OCI-LY3 (cell line): ENCODE measurements at regions not wholly inside any gene's neighbourhood (a gene's known extent, or its start where the extent isn't known, plus 50 kb on each side); places are given as distances from the start of the nearest gene placed in this dataset.
A peak's percentile ranks its signal among the peaks of the same experiment; 100 is the strongest.

Source experiments
- H2AFZ ChIP-seq: fragments of 200-600, 300-600 bp; shearing (Covaris generic); 2 replicates; pipeline ENCODE4 v1.6.0; 2014; ENCODE audit warnings: antibody characterized with exemption, low read depth, low read length
- H3K27ac ChIP-seq: fragments of 200-600, 300-600 bp; sonication (generic); 2 replicates; pipeline ENCODE4 v1.5.1; 2014; ENCODE audit warnings: mild to moderate bottlenecking, low read length, moderate library complexity, mixed read lengths
- H3K27me3 ChIP-seq: fragments of 200-600, 300-600 bp; sonication (generic); 2 replicates; pipeline ENCODE4 v1.6.1; 2014; ENCODE audit warnings: low read depth, low read length, mixed read lengths
- H3K36me3 ChIP-seq: fragments of 200-600, 300-600 bp; sonication (generic); replicated peaks from 2 replicates; pipeline ENCODE3; 2014; ENCODE audit warnings: low read depth, low read length, mixed read lengths
- H3K4me1 ChIP-seq: fragments of 300-600, 200-600 bp; sonication (generic); 2 replicates; pipeline ENCODE4 v1.6.1; 2014; ENCODE audit warnings: low read length, mixed read lengths
- H3K4me2 ChIP-seq: fragments of 200-600, 300-600 bp; sonication (generic); 2 replicates; pipeline ENCODE4 v1.6.1; 2014; ENCODE audit warnings: low read length, mixed read lengths
- H3K4me3 ChIP-seq: fragments of 300-600, 200-600 bp; sonication (generic); 2 replicates; pipeline ENCODE4 v1.5.1; 2014; ENCODE audit warnings: antibody characterized with exemption, mild to moderate bottlenecking, low read length, moderate library complexity
- H3K79me2 ChIP-seq: fragments of 300-600, 200-600 bp; shearing (Covaris generic); 2 replicates; pipeline ENCODE4 v1.6.1; 2014; ENCODE audit warnings: mild to moderate bottlenecking, low read length, mixed read lengths
- H3K9ac ChIP-seq: fragments of 300-600, 200-600 bp; shearing (Covaris generic); 2 replicates; pipeline ENCODE4 v1.6.0; 2014; ENCODE audit warnings: mild to moderate bottlenecking, low read length, moderate library complexity
- H3K9me3 ChIP-seq: fragments of 200-600, 300-600 bp; shearing (Covaris generic); 2 replicates; pipeline ENCODE4 v1.6.1; 2014; ENCODE audit warnings: low read length, mixed read lengths; ENCODE audit not compliant: insufficient read depth
- H4K20me1 ChIP-seq: fragments of 200-600, 300-600 bp; sonication (generic); 2 replicates; pipeline ENCODE4 v1.6.1; 2016; ENCODE audit warnings: low read length, mixed read lengths; ENCODE audit not compliant: insufficient read depth
- CTCF ChIP-seq: fragments of 200-600, 300-600 bp; sonication (generic); IDR thresholded peaks from 2 replicates; pipeline ENCODE4 v1.5.1; 2014; ENCODE audit warnings: antibody characterized with exemption, low read length, low read depth
- EZH2phosphoT487 ChIP-seq: fragments of 200-600 bp; shearing (Covaris generic); IDR thresholded peaks from 2 replicates; pipeline ENCODE4 v1.6.1; 2018; ENCODE audit warnings: antibody characterized with exemption, mixed run types, low read depth

GRCh38 chr2:173791502-173791901, 173.7 kb downstream of the SP3 start:
- Histone ChIP-seq H4K20me1 (no peaks in the 10 kb centered on the region), H3K4me3 (no peak overlapping the region), H3K36me3 (no peaks in the 10 kb centered on the region), H3K4me2 (peak overlapping the region; percentile 8; the same call in 1 of the 2 replicates), H3K27ac (no peak overlapping the region), H3K4me1 (no peaks in the 10 kb centered on the region), H3K27me3 (peaks cover 30% of the 10 kb centered on the region), H3K9me3 (no peaks in the 10 kb centered on the region), H2AFZ (no peak overlapping the region), H3K79me2 (no peaks in the 10 kb centered on the region), H3K9ac (no peak overlapping the region)
- TF ChIP-seq CTCF (no peak), EZH2phosphoT487 (no peak)

GRCh38 chr2:173792166-173792565, 173.0 kb downstream of the SP3 start:
- Histone ChIP-seq H2AFZ (no peak overlapping the region), H3K79me2 (no peaks in the 10 kb centered on the region), H3K4me3 (no peak overlapping the region), H3K36me3 (no peaks in the 10 kb centered on the region), H3K9ac (no peak overlapping the region), H3K4me1 (no peaks in the 10 kb centered on the region), H4K20me1 (no peaks in the 10 kb centered on the region), H3K27ac (no peak overlapping the region), H3K9me3 (no peaks in the 10 kb centered on the region), H3K4me2 (no peak overlapping the region), H3K27me3 (peaks cover 30% of the 10 kb centered on the region)
- TF ChIP-seq EZH2phosphoT487 (no peak), CTCF (no peak)

- no peak overlapping the region for H3K27ac ChIP-seq
- no peaks in the 10 kb centered on the region for H4K20me1 ChIP-seq
- no peak overlapping the region for H3K9ac ChIP-seq
- H3K36me3 ChIP-seq = no peaks in the 10 kb centered on the region
- H3K27me3 ChIP-seq = peaks cover 30% of the 10 kb centered on the region
- H3K9me3 ChIP-seq = no peaks in the 10 kb centered on the region
- H3K4me1 ChIP-seq = no peaks in the 10 kb centered on the region
- H3K4me3 ChIP-seq = no peak overlapping the region
- no peak for TF ChIP-seq CTCF
- TF ChIP-seq EZH2phosphoT487 = no peak
- no peak overlapping the region for H3K4me2 ChIP-seq
- no peaks in the 10 kb centered on the region for H3K79me2 ChIP-seq
- H2AFZ ChIP-seq = no peak overlapping the region
Observed at GRCh38 chr2:173792741-173793140, 172.4 kb downstream of the SP3 start.

- Histone ChIP-seq H3K27me3 (peaks cover 30% of the 10 kb centered on the region), H3K79me2 (no peaks in the 10 kb centered on the region), H4K20me1 (no peaks in the 10 kb centered on the region), H3K36me3 (no peaks in the 10 kb centered on the region), H3K4me1 (no peaks in the 10 kb centered on the region), H2AFZ (no peak overlapping the region), H3K27ac (no peak overlapping the region), H3K4me2 (no peak overlapping the region), H3K9ac (no peak overlapping the region), H3K9me3 (no peaks in the 10 kb centered on the region), H3K4me3 (no peak overlapping the region)
- TF ChIP-seq EZH2phosphoT487 (no peak), CTCF (no peak)
Observed at GRCh38 chr2:173793709-173794565, 171.2 kb downstream of the SP3 start.
